Activated CD4-positive, alpha-beta T cell treated with anti-CD3 and anti-CD28 coated beads for 24 hours (primary cell): ENCODE measurements at regions not wholly inside any gene's neighbourhood (a gene's known extent, or its start where the extent isn't known, plus 50 kb on each side); places are given as distances from the start of the nearest gene placed in this dataset.

ENCODE experiments used
- DNase-seq, 2 donors: peaks; one replicate each; pipeline ENCODE4 v3.0.0-alpha.2; 2020; ENCODE audit warnings: low read depth in 2 of 2

DNA sequence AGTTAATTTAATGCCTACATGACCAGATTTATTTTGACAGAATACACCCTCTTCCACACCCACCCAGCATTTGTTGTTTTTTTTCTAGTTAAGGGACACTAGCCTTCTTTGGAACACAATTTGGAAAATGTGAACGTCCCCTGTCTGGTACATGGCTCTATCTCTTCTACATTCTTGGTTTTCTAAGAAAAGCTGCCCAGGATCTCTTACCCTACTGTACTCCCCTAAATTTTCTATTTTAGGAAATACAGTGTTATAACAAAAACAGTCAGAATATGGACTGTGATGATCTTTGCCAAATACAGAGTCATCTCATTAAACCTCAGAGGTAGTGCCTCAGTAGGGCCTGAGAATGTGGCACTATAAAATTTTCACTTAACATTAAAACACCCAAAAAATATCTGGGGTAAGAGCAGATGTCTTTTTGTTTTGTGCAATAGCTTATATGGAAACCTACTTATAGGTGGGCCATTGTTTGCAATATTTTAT is 93.1 kb upstream of the SPON1 start:
- no peak for DNase-seq

DNA sequence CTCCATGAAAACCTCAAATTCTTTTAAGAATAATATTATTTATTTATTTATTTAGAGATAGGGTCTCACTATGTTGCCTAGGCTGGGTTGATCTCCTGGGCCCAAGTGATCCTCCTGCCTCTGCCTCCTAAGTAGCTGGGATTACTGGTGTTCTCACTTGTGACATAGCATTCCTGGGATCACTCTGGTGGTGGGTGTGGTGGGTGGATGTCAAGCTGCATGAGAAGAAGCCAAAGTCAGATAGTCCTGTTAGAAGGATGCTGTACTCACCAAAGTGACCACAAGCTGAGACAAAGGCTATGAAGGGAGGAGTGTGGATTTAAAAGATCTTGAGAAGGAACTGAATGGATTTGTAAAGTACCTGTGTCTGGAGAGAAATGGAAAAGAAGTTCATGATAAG is 87.9 kb upstream of the SPON1 start:
- DNase-seq = no peak

DNA sequence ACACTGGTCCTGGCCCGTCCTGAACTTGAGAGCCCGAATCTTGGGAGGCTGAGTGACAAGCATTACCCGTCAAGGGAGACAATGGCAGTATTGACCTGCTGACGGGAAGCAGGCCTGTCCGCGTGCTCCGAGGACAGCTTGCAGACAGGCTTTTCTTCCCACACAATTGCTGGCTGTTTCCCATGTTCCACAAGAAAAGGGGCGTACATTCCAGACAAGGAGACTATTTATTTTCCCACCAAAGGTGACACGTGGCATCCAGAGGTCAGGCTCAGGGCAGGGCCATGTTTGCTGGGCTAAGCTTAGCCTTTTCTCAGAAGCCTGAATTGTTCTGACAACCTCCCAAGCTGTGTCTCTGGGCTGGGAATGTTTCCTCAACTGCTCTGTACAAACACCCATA is 86.9 kb upstream of the SPON1 start:
- DNase-seq = no peak

DNA sequence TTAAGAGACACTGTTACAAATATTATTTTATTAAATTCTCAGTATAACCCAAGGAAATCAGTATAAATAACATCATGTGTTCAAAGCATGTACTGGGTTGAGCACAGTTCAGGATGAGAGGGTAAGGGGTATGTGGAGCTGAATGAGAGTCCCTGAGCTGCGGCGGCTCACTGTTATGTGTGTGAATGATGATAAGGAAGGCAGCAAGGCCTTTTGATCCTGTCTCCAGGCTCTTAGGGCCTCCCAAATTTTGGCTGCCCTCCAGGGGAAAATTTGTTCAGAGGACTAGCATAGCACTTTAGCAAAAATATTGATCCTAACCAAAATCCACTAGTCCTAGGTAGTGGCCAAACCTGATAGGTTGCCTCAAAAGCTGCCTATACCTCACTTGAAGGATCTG is 86.1 kb upstream of the SPON1 start:
- DNase-seq = no peak

DNA sequence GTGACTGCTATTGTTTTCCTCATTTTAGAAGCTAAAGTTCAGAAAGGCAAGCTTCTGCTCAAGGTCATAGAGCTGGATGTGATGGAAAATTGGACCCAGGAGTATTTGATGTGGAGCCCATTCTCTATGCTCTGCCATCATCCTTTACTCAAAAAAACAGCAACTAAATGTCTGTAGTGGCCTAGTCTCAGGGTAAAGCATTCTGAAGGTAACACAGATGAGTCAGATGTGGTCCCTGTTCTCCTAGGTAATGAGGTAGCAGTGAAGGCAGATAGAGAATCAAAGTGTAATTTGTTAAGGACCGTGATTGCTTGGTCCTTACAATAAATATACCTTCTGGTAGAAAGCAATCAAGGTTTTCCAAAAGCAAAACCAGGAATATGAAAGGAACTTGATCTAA is 84.4 kb upstream of the SPON1 start:
- no peak for DNase-seq

DNA sequence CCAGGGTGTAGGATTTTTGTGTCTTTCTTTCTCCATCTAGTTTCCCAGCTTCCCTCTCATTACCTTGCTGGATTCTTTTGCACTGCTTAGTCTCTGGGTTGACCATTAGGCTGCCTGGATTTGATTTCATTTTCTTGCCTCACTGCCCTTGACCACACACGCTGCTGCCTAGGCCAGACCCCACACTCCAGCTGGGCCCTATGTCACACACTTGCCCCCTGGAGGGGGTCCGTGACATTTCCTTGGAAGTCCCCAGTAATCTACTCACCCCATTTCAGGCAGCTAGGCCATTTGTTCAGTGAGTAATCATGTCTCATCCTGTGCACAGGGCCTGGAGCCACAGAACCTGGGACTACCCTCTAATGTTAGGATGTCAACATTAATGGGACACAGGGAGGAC is 81.9 kb upstream of the SPON1 start:
- DNase-seq = no peak

DNA sequence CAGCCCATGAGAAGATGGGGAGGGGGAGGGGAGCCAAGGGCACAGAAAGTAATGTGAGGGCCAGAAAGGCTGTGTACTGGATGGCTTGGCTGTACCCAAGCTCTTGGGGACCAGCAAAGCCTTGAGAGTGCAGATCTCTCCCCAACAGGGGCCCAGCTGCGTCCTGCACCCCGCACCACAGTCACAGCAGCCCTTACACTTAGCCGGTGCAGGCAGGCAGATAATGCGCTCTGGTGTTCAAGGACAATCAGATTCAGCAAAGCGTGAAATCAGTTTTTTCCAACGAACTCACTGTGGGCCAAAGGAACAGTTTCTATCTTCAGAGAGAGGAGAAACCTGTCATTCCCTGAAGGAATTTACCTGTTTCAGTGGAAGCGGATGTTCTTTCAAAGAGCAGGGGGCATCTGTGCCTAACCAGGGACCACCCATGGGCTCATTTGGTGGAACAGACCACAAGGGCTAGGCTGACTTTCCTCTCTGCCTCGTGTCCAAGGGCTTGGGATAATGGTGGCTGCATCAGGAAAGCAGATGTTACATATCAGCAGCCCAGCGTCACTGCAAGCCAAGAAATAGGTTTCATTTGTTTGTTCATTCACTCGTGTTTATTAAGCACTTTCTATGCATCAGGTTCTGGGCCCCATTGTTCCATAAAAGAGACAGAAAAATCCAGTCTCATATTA is 81.2 kb upstream of the SPON1 start:
- no peak for DNase-seq

DNA sequence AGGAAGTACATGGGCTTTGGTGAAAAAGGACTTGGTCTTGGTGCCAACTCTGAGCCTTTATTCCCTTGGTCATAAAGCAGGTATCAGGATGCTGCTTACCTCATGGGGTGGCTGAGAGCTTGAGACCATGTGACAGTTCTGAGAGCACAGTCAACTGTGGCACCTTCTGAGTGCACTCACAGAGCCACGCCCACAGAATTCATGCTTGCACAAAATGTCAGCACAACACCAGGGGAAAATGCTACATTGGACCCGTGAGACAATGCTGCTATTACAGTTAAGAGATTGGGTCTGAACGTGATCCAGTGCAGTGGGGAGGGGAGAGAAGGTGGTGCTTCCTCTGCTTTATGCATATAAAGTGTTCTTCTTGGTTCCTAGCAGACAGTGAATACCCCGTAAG is 79.5 kb upstream of the SPON1 start:
- no peak for DNase-seq

DNA sequence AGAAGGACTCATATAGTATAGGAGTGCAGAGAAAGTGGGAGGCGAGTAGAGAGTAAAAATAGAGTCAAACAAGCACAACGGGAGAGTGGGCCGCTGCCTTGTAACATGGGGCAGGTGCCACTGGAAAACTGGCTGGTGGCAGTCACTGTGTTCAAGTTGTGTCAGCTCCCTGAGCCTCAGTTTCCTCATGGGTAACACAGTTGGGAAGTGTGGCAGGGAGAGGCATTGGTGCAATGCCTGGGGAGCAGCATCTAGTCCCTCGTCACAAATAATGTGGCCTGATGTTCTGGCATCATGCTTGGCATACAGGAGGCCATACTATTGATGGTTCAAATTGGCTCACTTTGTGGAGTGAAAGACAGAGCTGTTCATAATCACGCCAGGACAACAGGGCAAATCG is 78.9 kb upstream of the SPON1 start:
- DNase-seq = no peak

DNA sequence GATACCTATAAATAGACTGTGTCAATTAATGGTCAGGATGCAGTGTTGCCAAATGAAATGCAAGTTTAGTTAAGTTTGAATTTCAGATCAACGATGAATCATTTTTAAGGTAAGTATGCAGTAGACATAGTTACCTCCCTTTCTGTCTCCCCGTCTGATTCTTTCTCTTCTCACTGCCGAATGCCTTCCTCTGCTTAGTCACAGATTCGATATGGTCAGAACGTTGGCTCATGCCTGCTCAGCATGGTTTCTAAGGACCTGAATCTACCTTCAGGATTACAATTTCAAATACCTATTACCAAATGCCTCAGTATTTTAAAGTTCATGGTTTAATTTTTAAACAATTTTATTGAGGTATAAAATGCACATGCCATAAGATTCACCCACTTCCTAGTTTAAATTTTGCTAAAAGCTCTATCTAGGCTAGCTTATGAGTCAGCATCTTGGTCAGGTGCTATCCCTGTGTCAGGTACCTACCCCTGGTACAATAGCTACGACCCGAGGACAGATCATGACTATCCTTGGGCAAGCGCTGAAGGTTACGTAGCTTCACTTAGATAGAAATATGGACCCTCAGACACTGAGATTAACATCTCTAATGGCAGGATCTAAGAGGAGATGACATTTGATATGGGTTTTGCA is 78.2 kb upstream of the SPON1 start:
- no peak for DNase-seq

DNA sequence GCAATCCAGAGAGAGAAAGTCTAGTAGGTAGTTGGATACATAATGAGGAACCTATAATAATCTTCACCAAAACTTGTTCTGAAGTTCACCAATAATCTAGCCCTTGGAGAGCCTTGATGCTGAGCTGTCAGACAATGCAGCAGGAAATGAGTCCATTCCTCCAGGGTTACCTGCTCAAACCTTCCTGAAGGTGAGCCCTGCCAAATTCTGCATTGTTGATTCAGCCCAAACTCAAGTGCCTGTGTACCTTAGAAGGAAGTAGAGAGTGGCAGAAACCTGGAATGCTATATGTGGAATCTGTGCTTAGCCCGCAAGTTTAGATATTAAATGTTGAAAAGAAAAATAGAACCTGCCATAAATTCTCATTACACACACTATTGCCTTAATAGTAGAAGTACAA is 77.4 kb upstream of the SPON1 start:
- DNase-seq = no peak

DNA sequence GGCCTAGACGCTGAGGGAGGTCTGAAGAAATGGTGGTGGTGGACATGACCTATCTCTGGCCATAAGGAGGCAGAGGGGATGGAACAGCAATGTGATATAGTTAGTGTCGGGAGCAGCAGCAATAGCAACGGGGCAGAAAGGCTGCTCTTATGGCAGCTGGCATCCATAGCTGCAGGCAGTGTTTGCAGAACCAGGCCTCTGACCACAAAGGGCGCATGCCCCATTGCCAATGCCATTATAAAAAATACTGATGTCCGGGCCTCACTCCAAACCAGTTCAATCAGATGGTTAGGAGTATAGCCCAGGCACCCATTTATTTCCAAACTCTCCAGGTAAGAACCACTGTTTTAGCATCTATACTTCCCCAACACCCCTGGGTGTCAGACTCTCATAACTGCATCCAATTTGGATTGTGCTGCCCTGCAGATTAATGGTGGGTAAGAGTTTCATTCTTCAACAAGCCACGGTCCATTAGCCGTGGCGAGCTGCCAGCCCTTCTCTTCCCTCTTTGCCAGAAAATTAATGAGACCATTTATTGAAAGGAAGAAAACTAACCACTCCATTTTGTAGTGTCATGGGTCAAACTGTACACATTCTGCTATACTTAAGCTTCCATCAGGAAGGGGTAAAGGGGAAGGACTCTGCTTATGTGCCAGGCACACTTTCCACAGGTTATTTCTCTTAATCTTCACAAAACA is 72.8 kb upstream of the SPON1 start:
- no peak for DNase-seq

DNA sequence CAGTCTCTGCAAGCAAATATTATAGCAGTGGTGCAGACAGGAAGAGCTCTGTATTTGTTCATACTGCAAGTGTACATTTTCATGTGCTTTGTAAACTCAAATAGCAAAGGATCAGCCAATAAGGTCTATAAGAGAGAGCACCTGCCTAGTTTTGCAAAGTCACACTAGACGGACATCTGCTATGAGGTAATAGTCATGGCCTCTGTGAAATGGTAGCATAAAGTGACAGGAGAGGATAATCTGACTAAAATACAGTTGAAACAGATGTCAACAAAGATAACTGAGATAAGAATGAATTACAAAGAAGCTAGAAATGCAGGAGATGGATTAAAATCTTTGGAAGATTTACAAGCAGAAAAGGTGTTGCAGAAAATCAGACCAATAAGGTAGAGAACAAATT is 70.6 kb upstream of the SPON1 start:
- DNase-seq = no peak

DNA sequence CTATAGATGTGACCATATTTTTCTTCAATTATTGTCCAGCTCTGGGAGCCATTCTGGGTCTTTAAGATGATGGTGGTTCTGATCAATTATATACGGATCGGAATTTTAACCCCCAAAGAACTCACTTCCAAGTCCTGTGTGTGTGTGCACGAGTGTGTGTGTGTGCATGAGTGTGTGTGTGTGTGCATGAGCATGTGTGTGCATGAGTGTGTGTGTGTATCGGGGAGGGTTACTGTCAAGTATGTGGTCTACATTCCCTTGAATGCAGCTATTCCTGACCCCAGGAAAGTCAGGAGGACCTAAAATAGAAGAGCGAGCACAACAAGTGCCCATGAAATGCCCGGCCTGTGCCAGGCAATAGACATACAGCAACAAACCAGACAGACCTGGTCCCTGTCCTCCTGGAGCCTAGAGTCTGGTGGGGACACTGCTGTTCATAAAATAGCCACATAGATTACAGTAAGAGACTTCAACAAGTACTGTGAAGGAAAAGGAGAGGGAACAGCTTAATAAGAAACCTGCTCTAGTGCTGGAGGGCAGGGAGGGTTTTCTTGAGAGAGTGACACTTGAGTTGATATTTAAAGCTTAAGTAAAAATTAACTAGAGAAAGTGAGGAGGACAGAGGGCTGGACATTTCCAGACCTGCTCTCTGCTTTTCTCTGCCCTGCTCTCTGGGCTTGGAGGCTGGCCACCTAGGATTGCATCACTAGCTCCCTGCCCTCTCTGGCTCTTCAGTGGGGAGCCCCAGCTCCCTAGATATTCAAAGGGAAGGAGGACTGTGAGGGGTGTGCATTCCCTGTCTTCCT is 66.1 kb upstream of the SPON1 start:
- no peak for DNase-seq

DNA sequence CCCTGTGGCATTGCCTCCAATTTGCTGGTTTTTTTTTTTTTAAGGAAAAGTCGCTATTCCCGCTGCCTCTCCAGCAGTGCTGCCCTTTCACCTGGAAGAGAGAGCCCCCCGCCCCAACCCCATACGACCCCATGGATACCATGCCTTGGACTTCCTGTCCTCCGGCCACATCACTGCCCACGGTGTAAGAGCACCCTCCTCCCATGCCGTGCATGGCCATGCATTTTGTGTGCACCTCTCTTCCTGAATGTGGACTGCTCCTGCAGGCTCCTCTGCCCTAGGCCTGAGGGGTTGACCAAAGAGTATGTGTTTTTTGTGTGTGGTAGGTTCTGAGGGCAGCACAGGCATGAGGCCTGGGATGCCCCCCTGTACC is 65.6 kb upstream of the SPON1 start:
- DNase-seq = no peak

DNA sequence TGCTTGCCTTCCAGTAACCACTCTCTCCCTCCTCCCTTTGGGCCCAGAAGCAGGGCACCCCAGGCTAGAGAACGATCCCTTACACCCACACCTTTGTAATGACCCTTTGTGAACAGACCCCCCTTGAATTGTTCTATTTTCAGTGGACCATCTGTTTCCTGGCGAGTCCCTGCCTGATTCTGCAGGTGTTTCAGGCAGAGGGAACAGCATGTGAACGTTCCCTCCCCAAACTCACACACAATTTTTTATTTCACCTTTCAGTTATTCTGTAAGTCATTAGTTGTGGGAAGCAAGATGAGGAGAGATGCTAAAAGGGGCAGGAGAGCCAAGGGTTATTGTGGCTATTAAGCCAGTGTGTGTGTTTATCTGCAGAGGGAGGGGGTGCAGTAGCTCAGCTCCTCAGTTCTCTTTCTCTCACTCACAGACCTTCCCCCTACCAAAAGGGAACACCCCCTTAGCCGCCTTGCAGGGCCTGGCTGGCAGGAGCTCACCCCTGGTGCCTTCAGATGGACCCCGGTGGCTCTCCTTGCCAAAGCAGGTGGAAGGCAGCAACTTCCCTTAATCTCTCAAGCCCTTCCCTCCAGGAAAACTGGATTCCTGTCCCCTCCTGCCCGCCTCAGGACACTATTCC is 64.8 kb upstream of the SPON1 start:
- DNase-seq = no peak

DNA sequence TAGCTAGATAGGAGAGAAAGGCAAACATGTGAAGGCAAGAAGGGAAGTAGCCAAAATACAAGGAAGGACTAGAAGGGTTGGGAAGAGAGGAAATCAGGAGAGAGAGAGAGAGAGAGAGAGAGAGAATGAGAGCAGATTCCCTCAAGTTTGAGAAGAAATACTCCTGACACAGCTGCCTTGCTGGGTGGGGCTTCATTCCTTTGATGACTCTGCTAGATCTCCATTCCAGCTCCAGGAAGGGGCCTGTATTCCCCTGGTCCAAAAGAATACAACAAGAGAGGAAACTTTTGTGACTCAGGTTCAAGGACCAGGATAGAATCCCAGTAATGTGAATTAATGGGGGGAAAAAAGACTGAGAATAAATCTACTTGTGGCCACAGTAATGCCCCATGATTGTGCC is 62.9 kb upstream of the SPON1 start:
- no peak for DNase-seq

DNA sequence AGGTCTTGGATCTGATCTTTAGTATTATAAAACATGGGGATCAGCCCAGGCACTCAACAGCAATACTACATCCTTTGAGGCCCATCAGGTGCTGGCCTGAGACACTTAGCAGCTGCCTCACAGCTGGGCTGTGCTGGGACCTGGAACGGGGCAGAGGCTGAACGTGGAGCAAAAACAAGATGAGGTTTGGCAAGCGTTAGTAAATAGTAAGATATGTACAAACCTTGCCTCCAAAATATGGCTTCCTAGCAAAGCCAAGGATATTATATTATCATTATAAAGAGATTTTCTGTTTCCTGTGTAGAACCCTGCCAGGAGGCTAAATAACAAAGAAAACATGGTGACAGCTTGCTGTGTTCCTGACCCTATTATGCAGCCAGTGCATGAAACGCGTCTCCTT is 60.0 kb upstream of the SPON1 start:
- no peak for DNase-seq

DNA sequence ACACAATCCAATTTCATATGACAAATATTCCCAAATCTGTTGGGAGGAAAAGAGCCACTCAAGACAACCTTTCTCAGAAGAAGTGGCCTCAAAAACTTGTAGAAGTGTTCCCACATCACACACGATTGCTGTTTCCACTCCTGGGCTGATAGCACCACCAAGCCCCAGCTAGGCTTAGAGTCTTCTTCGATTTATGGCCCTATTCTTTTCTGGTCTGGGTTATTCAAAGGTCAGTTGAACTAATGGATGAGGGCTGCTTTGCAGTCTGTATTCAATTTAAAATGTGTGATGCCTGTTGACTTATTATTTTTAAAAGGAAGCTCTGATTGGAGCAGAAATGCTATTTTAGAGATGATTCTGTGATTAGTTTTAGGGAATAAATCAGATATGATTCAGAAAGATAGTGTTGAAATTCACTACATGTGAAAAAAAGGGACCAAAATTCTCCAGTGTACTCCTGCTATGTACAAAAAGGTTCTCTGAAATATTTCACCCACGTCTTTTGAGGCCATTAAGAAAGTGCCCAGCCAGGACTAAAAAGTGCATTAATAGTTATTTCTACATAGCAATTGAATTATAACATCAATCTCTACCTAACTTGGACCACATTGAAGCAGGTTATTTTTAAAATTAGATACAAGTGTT is 57.3 kb upstream of the SPON1 start:
- no peak for DNase-seq

DNA sequence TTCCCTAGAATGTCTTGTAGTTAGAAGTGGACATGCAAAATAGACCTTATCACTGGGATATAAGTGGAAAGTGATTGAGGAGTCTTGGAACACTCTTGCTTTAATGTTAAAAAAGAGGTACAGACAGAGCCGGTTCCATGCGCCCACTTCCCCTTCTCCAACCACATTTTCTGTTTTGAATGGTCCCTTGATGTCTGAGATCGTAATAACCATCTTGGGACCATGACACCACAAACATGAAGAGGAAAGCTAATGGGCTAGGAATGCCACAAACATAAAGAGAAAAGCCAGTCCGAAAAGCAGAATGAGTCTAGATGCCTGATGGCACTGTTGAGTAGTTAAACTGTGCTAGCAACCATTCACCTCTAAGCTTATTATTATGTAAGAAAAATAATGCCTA is 54.8 kb upstream of the SPON1 start:
- no peak for DNase-seq

DNA sequence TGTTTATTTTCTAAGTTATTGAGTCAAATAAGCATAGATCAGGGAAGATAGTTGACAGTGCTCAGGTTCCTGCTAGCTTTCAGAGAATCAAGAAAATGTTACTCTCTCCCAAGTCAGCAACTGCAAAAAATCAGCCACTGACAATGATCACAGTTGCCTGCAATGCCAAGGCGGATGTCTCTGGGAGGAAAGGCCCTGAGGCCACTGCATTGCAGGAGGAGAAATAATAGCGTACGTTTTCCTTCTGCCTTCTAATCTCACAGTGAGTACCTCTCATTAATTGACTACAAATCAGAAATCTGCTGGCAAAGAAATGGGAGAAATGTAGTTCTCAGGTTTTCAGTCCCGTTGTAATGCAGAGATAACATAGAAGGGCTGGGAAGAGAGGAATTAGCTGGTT is 54.0 kb upstream of the SPON1 start:
- DNase-seq = no peak
